GM18498 (cell line): ENCODE measurements at regions not wholly inside any gene's neighbourhood (a gene's known extent, or its start where the extent isn't known, plus 50 kb on each side); places are given as distances from the start of the nearest gene placed in this dataset.
"Not testable (repeated sequence)": the region's sequence is repeated elsewhere in the genome, so short reads cannot be mapped to it uniquely, and the experiment has no call there.

Experiments
- ATAC-seq: cut with Tn5 transposase; IDR thresholded peaks from one replicate; pipeline ENCODE4 v1.9.1; 2021; ENCODE audit warnings: mild to moderate bottlenecking, moderate library complexity; ENCODE audit not compliant: unreplicated experiment

GRCh38 chr5:166910995-166911394, 1380.5 kb upstream of the WWC1 start:
- ATAC-seq, result no peak

GRCh38 chr5:166916021-166916420, 1375.4 kb upstream of the WWC1 start:
- ATAC-seq, result no peak

- ATAC-seq, result no peak
These were observed 1365.3 kb upstream of the WWC1 start for GRCh38 chr5:166926138-166926537.

GRCh38 chr5:166926806-166927475, 1364.5 kb upstream of the WWC1 start:
- ATAC-seq, result not testable (repeated sequence)

DNA sequence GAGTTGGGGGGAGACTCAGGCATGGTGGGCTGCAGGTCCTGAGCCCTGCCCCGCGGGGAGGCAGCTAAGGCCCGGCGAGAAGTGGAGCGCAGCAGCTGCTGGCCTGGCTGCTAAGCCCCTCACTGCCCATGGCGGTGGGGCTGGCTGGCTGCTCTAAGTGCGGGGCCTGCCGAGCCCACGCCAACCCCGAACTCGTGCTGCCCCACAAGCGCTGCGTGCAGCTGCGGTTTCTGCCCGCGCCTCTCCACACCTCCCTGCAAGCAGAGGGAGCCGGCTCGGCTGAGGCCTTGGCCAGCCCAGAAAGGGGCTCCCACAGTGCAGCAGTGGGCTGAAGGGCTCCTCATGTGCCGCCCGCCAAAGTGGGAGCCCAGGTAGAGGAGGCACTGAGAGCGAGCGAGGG, 1355.1 kb upstream of the WWC1 start:
- no peak for ATAC-seq

- no peak for ATAC-seq
These were observed 1353.4 kb upstream of the WWC1 start for GRCh38 chr5:166938071-166938470.

GRCh38 chr5:166942948-166943347, 1348.5 kb upstream of the WWC1 start:
- no peak for ATAC-seq

GRCh38 chr5:166947045-166947444, 1344.4 kb upstream of the WWC1 start:
- ATAC-seq, result no peak

DNA sequence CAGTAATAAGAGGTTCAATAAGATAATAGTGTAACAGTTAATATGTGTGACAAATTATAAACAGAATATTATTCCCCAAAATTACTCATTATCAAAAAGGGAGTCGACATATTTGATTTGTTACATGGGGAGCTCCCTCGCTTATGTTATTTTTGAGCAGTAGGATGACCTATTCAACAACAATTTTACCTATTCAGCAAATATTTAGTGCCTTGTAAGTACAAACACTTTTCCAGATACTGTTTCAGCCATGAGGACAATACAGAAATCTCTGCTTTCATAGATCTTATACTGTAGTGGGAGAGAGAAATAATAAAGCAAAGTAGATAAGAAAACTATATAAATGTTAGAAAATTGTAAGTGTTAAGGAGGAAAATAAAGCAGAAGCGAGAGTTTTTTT, 1342.8 kb upstream of the WWC1 start:
- ATAC-seq, result no peak

- ATAC-seq, result no peak
These were observed 1339.4 kb upstream of the WWC1 start for GRCh38 chr5:166952048-166952447.

GRCh38 chr5:166957782-166958181, 1333.7 kb upstream of the WWC1 start:
- no peak for ATAC-seq

DNA sequence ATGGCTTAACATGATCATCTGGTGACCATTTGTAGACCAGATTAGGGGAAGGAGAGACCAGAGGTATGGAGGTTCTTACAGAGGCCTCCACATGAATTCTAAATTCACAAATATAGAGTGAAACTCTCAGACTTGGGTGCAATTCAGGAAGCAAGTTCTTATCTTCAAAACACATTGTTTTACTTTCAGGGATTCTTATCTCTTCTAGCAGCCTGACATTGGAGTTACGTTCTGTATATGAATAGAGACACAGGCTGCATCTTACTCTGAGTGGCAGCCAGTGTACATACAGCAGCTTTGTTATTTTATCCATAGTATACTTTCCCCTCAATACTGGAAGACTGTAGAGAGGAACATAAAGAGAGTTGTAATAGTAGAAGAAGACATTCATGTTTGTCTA, 1331.7 kb upstream of the WWC1 start:
- ATAC-seq, result no peak

DNA sequence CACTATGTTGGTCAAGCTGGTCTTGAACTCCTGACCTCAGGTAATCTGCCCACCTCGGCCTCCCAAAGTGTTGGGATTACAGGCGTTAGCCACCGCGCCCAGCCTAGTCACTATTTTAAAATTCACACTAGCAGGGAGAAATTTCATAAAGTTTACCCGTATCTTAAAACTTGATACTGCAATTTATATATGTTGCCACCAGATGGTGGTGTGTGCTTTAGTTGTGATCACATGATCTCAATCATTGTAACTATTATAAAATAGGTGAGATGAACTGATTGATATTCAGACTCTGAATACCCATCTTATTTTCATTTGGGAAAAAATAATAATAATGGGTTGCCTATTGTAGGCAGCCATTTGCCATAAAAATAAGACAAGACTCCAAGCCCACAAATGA, 1330.4 kb upstream of the WWC1 start:
- no peak for ATAC-seq

- ATAC-seq, result no peak
These were observed 1329.5 kb upstream of the WWC1 start for GRCh38 chr5:166961913-166962312.

GRCh38 chr5:166962461-166962860, 1329.0 kb upstream of the WWC1 start:
- ATAC-seq, result no peak

DNA sequence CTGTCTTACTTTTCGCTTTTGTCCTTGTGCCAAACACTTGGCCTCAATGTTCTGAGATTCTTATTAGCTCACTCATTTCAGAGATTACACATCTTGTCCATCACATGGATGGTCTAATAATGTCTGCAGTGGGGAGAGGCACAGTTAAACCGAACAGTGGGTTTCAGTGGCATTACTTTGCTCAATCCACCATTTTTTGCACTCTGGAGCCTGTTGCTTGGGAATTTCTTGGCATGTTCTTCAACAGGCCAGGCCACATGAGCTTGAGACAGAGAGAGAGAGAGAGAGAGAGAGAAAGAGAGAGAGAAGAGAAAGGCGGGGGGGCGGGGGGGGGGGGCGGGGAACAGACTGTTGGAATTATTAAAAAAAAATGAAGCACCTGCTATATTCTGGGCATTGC, 1327.8 kb upstream of the WWC1 start:
- no peak for ATAC-seq

DNA sequence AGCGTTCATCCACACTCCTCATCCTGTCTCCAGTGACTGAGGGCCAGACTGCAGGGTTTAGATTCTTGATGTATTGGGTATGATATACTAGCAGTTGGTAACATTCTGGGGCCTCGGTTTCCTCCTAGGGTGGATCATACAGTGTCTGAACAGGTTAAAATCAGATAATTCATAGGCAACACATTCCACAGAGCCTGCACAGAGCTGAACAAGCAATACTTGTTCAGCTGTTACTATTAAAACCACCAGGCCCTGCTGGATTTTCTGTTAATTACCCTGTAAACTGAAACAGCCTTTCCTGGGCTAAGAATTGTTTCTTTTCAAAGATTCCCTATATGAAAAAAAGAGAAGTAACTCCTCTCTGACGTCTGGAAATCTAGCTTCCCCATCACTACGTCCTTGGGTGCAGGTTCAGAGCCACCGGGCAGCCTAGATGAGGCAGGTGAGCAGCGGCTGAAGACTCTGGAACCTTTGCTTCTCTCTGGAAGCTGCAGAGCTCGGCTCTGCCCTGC, 1313.5 kb upstream of the WWC1 start:
- no peak for ATAC-seq

DNA sequence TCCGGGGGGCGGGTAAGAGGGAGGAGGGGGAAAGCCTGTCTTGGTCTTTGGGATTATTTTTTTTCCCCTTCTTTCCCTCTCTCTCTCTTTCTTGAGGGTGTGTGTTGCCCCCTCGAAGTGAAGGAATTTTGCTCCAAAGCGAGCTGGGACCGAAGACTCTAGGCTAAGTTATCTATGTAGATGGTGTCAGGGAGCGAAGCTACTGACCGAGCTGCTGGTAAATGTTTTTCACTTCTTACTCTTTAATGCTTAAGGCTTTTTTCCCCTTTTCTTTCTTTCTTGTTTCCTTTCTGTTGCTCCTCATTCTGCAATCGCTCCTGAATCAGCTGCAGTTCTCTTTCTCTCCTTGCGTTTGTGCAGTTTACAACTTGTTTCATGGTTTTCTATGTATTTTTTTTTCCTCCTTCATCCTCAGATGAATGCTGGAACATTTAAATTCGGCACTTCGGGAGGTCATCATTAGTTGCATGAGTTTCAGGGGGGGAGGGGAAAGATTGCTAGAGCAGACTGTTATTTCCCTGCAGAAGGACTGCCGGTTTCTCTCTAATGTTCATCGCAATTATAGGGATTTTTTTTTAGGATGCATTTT, 1312.0 kb upstream of the WWC1 start:
- ATAC-seq, result no peak

GRCh38 chr5:166980666-166981065, 1310.8 kb upstream of the WWC1 start:
- ATAC-seq, result no peak

- ATAC-seq, result no peak
These were observed 1309.2 kb upstream of the WWC1 start for GRCh38 chr5:166982226-166982625.

DNA sequence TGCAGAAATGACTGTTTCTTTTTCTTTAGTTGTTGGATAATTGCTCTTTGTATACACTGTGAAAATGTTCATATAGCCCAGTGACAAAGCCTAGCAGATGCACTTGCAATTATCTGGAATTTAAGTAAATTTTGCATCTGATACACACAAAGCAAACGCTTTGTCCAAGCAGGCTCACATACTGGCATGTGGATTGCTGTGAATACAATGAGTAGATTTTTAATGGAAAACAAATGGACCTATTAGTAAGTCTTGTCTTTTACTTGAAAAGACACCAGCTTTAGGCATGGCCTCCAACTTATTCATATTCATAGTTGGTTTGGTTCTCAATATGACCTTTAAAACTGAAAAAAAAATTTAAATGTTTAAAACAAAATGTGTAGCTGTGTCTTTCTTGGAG, 1299.8 kb upstream of the WWC1 start:
- ATAC-seq, result no peak

DNA sequence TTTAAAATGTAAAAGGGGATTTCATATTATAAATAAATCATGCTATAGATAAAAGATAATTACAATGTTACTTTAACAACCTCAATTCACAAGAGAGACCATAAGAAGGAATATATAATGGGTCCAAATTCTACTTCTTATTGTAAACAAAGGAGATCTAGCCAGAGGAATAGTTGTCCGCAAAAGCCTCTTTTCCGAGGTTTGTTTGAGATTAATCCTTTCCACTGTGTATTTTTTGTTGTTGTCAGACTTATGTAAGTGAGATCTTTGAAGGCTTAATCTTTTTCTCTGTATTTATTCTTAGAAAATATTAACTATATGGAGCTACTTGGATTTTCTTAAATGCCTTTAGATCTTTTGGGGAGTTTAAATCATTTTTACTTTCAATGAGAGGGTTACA, 1299.3 kb upstream of the WWC1 start:
- ATAC-seq, result no peak
